ENCODE measurements at regions not wholly inside any gene's neighbourhood (a gene's known extent, or its start where the extent isn't known, plus 50 kb on each side); places are given as distances from the start of the nearest gene placed in this dataset.

GRCh38 chr1:82465024-82465423 is 664.3 kb downstream of the ADGRL2 start:
- no peak for DNase-seq
- Histone ChIP-seq H3K27me3 (no peaks in the 10 kb centered on the region), H3K36me3 (no peaks in the 10 kb centered on the region), H3K4me1 (peaks cover 0 to 24% (median 0%) of the 10 kb centered on the region in 9 donors), H3K27ac (peak overlapping the region in 1 of 10 donors; percentile 19), H3K9me3 (no peaks in the 10 kb centered on the region), H3K4me3 (no peak overlapping the region)
- peak in 1 of 8 donors; percentile 31 for ATAC-seq
- WGBS, 2 donors: 61 to 69% methylated on average over 3 of the region's 3 CpGs
- no peak for TF ChIP-seq CTCF (IDR thresholded peaks at IDR 0.05)
- intact Hi-C loops (cut with DNase I): no loop called here

- Histone ChIP-seq H3K27ac (no peak overlapping the region), H3K9me3 (no peaks in the 10 kb centered on the region), H3K4me1 (peaks cover 0 to 24% (median 0%) of the 10 kb centered on the region in 9 donors), H3K27me3 (no peaks in the 10 kb centered on the region), H3K36me3 (no peaks in the 10 kb centered on the region), H3K4me3 (no peak overlapping the region)
- WGBS, 2 donors: 51 to 54% methylated on average over 3 of the region's 3 CpGs
- peak; percentile 11 to 32 for DNase-seq
- peak in 5 of 8 donors; percentile 33 to 76 (median 58) for ATAC-seq
- TF ChIP-seq CTCF (IDR thresholded peaks at IDR 0.05): no peak
- intact Hi-C loops (cut with DNase I): no loop called here
Measured at GRCh38 chr1:82464362-82465001, 663.7 kb downstream of the ADGRL2 start.

- no peak for TF ChIP-seq CTCF (IDR thresholded peaks at IDR 0.05)
- WGBS, 2 donors: 81 to 85% methylated on average over 1 of the region's 1 CpG
- H3K4me1 ChIP-seq: peaks cover 0 to 24% (median 0%) of the 10 kb centered on the region in 9 donors
- intact Hi-C loops (cut with DNase I): no loop called here
- no peak for DNase-seq
- no peak for ATAC-seq
- H3K36me3 ChIP-seq: no peaks in the 10 kb centered on the region
- H3K27me3 ChIP-seq: no peaks in the 10 kb centered on the region
- H3K4me3 ChIP-seq: no peak overlapping the region
- no peak overlapping the region for H3K27ac ChIP-seq
- H3K9me3 ChIP-seq: no peaks in the 10 kb centered on the region
Measured at GRCh38 chr1:82463951-82464350, 663.2 kb downstream of the ADGRL2 start.

- Histone ChIP-seq H3K27me3 (no peaks in the 10 kb centered on the region), H3K9me3 (no peaks in the 10 kb centered on the region), H3K4me3 (no peak overlapping the region), H3K4me1 (peaks cover 0 to 24% (median 0%) of the 10 kb centered on the region in 9 donors), H3K27ac (no peak overlapping the region), H3K36me3 (no peaks in the 10 kb centered on the region)
- ATAC-seq (peak in 1 of 8 donors; percentile 16), DNase-seq (no peak)
- WGBS, 2 donors: 7 to 15% methylated on average over 1 of the region's 1 CpG
- TF ChIP-seq CTCF (IDR thresholded peaks at IDR 0.05): no peak
- intact Hi-C loops (cut with DNase I): no loop called here
Measured at GRCh38 chr1:82462366-82462765, 661.6 kb downstream of the ADGRL2 start.
